ENCODE measurements at regions not wholly inside any gene's neighbourhood (a gene's known extent, or its start where the extent isn't known, plus 50 kb on each side); places are given as distances from the start of the nearest gene placed in this dataset.
A peak's percentile ranks its signal among the peaks of the same experiment; 100 is the strongest.

GRCh38 chr4:38314663-38315062 lies 349.3 kb upstream of the KLF3 start:
- TF ChIP-seq POLR2AphosphoS5 (IDR thresholded peaks at IDR 0.05), result no peak
- no peak for TF ChIP-seq CTCF (IDR thresholded peaks at IDR 0.05 in 8 of 11, conservative IDR thresholded peaks at IDR 0.05 in 3 of 11)
- TF ChIP-seq POLR2A (IDR thresholded peaks at IDR 0.05), result no peak
- no peaks in the 10 kb centered on the region for H3K9me3 ChIP-seq
- H3K4me1 ChIP-seq, result peaks cover 15 to 48% (median 32%) of the 10 kb centered on the region in 6 donors
- DNase-seq, result no peak
- 81 to 95% (median 88%) methylated on average over 5 of the region's 5 CpGs for WGBS, 5 donors
- H3K27me3 ChIP-seq (replicated peaks in 1 of 7), result no peaks in the 10 kb centered on the region
- H3K27ac ChIP-seq, result no peak overlapping the region
- H3K4me3 ChIP-seq, result no peak overlapping the region
- intact Hi-C loops (cut with DNase I; ENCODE audit: low total_unique reads), result loop anchor here (10.0 kb wide), 1 partner anchor 130 kb away; no protein-coding TSS in a partner anchor
- no peaks in the 10 kb centered on the region for H3K36me3 ChIP-seq

- Histone ChIP-seq H3K36me3 (no peaks in the 10 kb centered on the region), H3K9me3 (no peaks in the 10 kb centered on the region), H3K4me1 (peaks cover 20 to 49% (median 33%) of the 10 kb centered on the region in 6 donors), H3K4me3 (no peak overlapping the region), H3K27ac (no peak overlapping the region), H3K27me3 (replicated peaks in 1 of 7) (no peaks in the 10 kb centered on the region)
- TF ChIP-seq POLR2AphosphoS5 (IDR thresholded peaks at IDR 0.05), result no peak
- no peak for DNase-seq
- 78 to 90% (median 83%) methylated on average over 5 of the region's 5 CpGs for WGBS, 5 donors
- intact Hi-C loops (cut with DNase I; ENCODE audit: low total_unique reads), result loop anchor here (10.0 kb wide), 1 partner anchor 130 kb away; no protein-coding TSS in a partner anchor
These were observed 348.7 kb upstream of the KLF3 start for GRCh38 chr4:38315286-38315685.

- Histone ChIP-seq H3K9me3 (no peaks in the 10 kb centered on the region), H3K27ac (no peak overlapping the region), H3K27me3 (replicated peaks in 1 of 7) (no peaks in the 10 kb centered on the region), H3K4me3 (no peak overlapping the region), H3K4me1 (peaks cover 18 to 44% (median 29%) of the 10 kb centered on the region in 6 donors), H3K36me3 (no peaks in the 10 kb centered on the region)
- DNase-seq, result no peak
- TF ChIP-seq POLR2A (IDR thresholded peaks at IDR 0.05) (no peak), POLR2AphosphoS5 (IDR thresholded peaks at IDR 0.05) (no peak), CTCF (IDR thresholded peaks at IDR 0.05 in 8 of 11, conservative IDR thresholded peaks at IDR 0.05 in 3 of 11) (no peak)
- WGBS, 5 donors, result 93 to 97% (median 97%) methylated on average over 5 of the region's 5 CpGs
- intact Hi-C loops (cut with DNase I; ENCODE audit: low total_unique reads), result loop anchor here (10.0 kb wide), 1 partner anchor 131 kb away; no protein-coding TSS in a partner anchor
These were observed 348.0 kb upstream of the KLF3 start for GRCh38 chr4:38316045-38316444.

- no peak for DNase-seq
- no peaks in the 10 kb centered on the region for H3K27me3 ChIP-seq (replicated peaks in 1 of 7)
- peak overlapping the region in 2 of 8 donors; percentile 28 to 95 for H3K27ac ChIP-seq
- H3K36me3 ChIP-seq, result no peaks in the 10 kb centered on the region
- no peaks in the 10 kb centered on the region for H3K9me3 ChIP-seq
- intact Hi-C loops (cut with DNase I; ENCODE audit: low total_unique reads), result loop anchor here (10.0 kb wide), 1 partner anchor 132 kb away; no protein-coding TSS in a partner anchor
- H3K4me1 ChIP-seq, result peaks cover 18 to 36% (median 23%) of the 10 kb centered on the region in 6 donors
- no peak overlapping the region for H3K4me3 ChIP-seq
- WGBS, 5 donors, result 85 to 98% (median 95%) methylated on average over 3 of the region's 3 CpGs
- TF ChIP-seq POLR2AphosphoS5 (IDR thresholded peaks at IDR 0.05) (no peak), CTCF (IDR thresholded peaks at IDR 0.05 in 8 of 11, conservative IDR thresholded peaks at IDR 0.05 in 3 of 11) (no peak), POLR2A (IDR thresholded peaks at IDR 0.05) (no peak)
These were observed 346.8 kb upstream of the KLF3 start for GRCh38 chr4:38317041-38317674.

Measured in spleen (tissue), 11 donors.